Heart left ventricle (tissue), 13 donors: ENCODE measurements at regions not wholly inside any gene's neighbourhood (a gene's known extent, or its start where the extent isn't known, plus 50 kb on each side); places are given as distances from the start of the nearest gene placed in this dataset.

Source experiments
- POLR2A ChIP-seq, 2 donors: fragments of 450-650 bp; IDR thresholded peaks; one replicate each; pipeline ENCODE4 v1.6.1; 2017; ENCODE audit warnings: antibody characterized with exemption in 2 of 2, mild to moderate bottlenecking in 2 of 2, moderate library complexity in 2 of 2
- TF ChIP-seq, protein P1 (sequence below), 12 donors: fragments of 200-600 bp; sonication (generic) in 4 of 12; IDR thresholded peaks; one replicate each; pipeline versions ENCODE4 v1.5.0 to v1.8.0; 2018 to 2022; ENCODE audit warnings: antibody characterized with exemption in 12 of 12, mild to moderate bottlenecking in 5 of 12
- donor health status: ischemic (EF 13 %, LVEDD 7.1; RV severe dilation, severe dysfunction).
- donor health status: DM: no; HTN: yes; CAD: no.
- donor health status: DM: no; HTN: no; CAD: no.
- donor health status: ischemic (EF 25% LVEDD 6.9; RV normal size, moderate dysfunction).
- donor health status: ischemic (EF 25% LVEDD 5.7; RV mildly dilated, moderate dysfunction).
- donor health status: ischemic (EF 35%, LVEDD 5.7; RV mildly dilated, moderate dysfunction).
- donor health status: nonischemic (EF 11% LVEDD 7.7; RV severe dilation, severe dysfunction).
- donor health status: DM: yes; HTN: yes; CAD: no.
- donor health status: PGD.
- donor health status: ischemic (EF 29% LVEDD 5.4; RV normal size, mild dysfunction).
- donor health status: nonischemic (EF 23%, LVEDD 6.1; RV moderate dilation, normal function).

- TF ChIP-seq, protein P1, sequence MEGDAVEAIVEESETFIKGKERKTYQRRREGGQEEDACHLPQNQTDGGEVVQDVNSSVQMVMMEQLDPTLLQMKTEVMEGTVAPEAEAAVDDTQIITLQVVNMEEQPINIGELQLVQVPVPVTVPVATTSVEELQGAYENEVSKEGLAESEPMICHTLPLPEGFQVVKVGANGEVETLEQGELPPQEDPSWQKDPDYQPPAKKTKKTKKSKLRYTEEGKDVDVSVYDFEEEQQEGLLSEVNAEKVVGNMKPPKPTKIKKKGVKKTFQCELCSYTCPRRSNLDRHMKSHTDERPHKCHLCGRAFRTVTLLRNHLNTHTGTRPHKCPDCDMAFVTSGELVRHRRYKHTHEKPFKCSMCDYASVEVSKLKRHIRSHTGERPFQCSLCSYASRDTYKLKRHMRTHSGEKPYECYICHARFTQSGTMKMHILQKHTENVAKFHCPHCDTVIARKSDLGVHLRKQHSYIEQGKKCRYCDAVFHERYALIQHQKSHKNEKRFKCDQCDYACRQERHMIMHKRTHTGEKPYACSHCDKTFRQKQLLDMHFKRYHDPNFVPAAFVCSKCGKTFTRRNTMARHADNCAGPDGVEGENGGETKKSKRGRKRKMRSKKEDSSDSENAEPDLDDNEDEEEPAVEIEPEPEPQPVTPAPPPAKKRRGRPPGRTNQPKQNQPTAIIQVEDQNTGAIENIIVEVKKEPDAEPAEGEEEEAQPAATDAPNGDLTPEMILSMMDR (IDR thresholded peaks at IDR 0.05) = peak in 1 of 12 donors; percentile 11
- no peak for TF ChIP-seq POLR2A (IDR thresholded peaks at IDR 0.05)
Observed at GRCh38 chr3:55166576-55167555, 239.0 kb upstream of the LRTM1 start.
